HG03520 (cell line): ENCODE measurements at regions not wholly inside any gene's neighbourhood (a gene's known extent, or its start where the extent isn't known, plus 50 kb on each side); places are given as distances from the start of the nearest gene placed in this dataset.

ENCODE experiments used
- ATAC-seq: cut with Tn5 transposase; IDR thresholded peaks from one replicate; pipeline ENCODE4 v1.9.1; 2021; ENCODE audit warnings: mild to moderate bottlenecking, moderate library complexity; ENCODE audit not compliant: unreplicated experiment

GRCh38 chr1:187413405-187414169 is 584.8 kb downstream of the PLA2G4A start:
- ATAC-seq: no peak

- ATAC-seq: no peak
Measured at GRCh38 chr1:187415065-187415464, 586.3 kb downstream of the PLA2G4A start.

GRCh38 chr1:187417520-187417919 is 588.8 kb downstream of the PLA2G4A start:
- ATAC-seq: no peak

- ATAC-seq: no peak
Measured at GRCh38 chr1:187433598-187433997, 604.8 kb downstream of the PLA2G4A start.

- ATAC-seq: no peak
Measured at GRCh38 chr1:187442603-187443002, 613.9 kb downstream of the PLA2G4A start.

GRCh38 chr1:187443939-187444338 is 615.2 kb downstream of the PLA2G4A start:
- no peak for ATAC-seq

- ATAC-seq: no peak
Measured at GRCh38 chr1:187445066-187445465, 616.3 kb downstream of the PLA2G4A start.

GRCh38 chr1:187451238-187451637 is 622.5 kb downstream of the PLA2G4A start:
- ATAC-seq: no peak

GRCh38 chr1:187454010-187454409 is 625.3 kb downstream of the PLA2G4A start:
- ATAC-seq: no peak

GRCh38 chr1:187456446-187456845 is 627.7 kb downstream of the PLA2G4A start:
- no peak for ATAC-seq

- no peak for ATAC-seq
Measured at GRCh38 chr1:187460093-187460492, 631.3 kb downstream of the PLA2G4A start.

- ATAC-seq: no peak
Measured at GRCh38 chr1:187464320-187464719, 635.6 kb downstream of the PLA2G4A start.

- ATAC-seq: no peak
Measured at GRCh38 chr1:187465441-187465840, 636.7 kb downstream of the PLA2G4A start.

- no peak for ATAC-seq
Measured at GRCh38 chr1:187469836-187470235, 641.1 kb downstream of the PLA2G4A start.

GRCh38 chr1:187471555-187471954 is 642.8 kb downstream of the PLA2G4A start:
- no peak for ATAC-seq

GRCh38 chr1:187474336-187474735 is 645.6 kb downstream of the PLA2G4A start:
- ATAC-seq: no peak

GRCh38 chr1:187476671-187477070 is 647.9 kb downstream of the PLA2G4A start:
- ATAC-seq: no peak

GRCh38 chr1:187477103-187477502 is 648.4 kb downstream of the PLA2G4A start:
- ATAC-seq: no peak

GRCh38 chr1:187477535-187477934 is 648.8 kb downstream of the PLA2G4A start:
- ATAC-seq: no peak

- no peak for ATAC-seq
Measured at GRCh38 chr1:187481581-187482148, 652.9 kb downstream of the PLA2G4A start.

- ATAC-seq: no peak
Measured at GRCh38 chr1:187490266-187490665, 661.5 kb downstream of the PLA2G4A start.

- no peak for ATAC-seq
Measured at GRCh38 chr1:187491082-187491720, 662.5 kb downstream of the PLA2G4A start.
